ENCODE measurements at regions not wholly inside any gene's neighbourhood (a gene's known extent, or its start where the extent isn't known, plus 50 kb on each side); places are given as distances from the start of the nearest gene placed in this dataset.
"Not testable (repeated sequence)": the region's sequence is repeated elsewhere in the genome, so short reads cannot be mapped to it uniquely, and the experiment has no call there.

- no peak for DNase-seq
Observed at GRCh38 chr6:87755708-87756671, 54.0 kb upstream of the AKIRIN2 start.

GRCh38 chr6:87754828-87755227, 52.8 kb upstream of the AKIRIN2 start:
- DNase-seq, result no peak

- DNase-seq, result no peak
Observed at GRCh38 chr6:87753131-87753685, 51.2 kb upstream of the AKIRIN2 start.

GRCh38 chr6:87752503-87752902, 50.5 kb upstream of the AKIRIN2 start:
- not testable (repeated sequence) for DNase-seq
